ENCODE measurements at regions not wholly inside any gene's neighbourhood (a gene's known extent, or its start where the extent isn't known, plus 50 kb on each side); places are given as distances from the start of the nearest gene placed in this dataset.
"Not testable (repeated sequence)": the region's sequence is repeated elsewhere in the genome, so short reads cannot be mapped to it uniquely, and the experiment has no call there.

GRCh38 chr18:47728921-47729320, 201.5 kb downstream of the SMAD2 start:
- DNase-seq (ENCODE audit: low read depth in 2 of 2), result no peak

- DNase-seq (ENCODE audit: low read depth in 2 of 2), result no peak
These were observed 203.1 kb downstream of the SMAD2 start for GRCh38 chr18:47727409-47727808.

- no peak for DNase-seq (ENCODE audit: low read depth in 2 of 2)
These were observed 203.9 kb downstream of the SMAD2 start for GRCh38 chr18:47726550-47726949.

- DNase-seq (ENCODE audit: low read depth in 2 of 2), result no peak
These were observed 204.8 kb downstream of the SMAD2 start for GRCh38 chr18:47725656-47726055.

GRCh38 chr18:47724186-47724975, 206.1 kb downstream of the SMAD2 start:
- DNase-seq (ENCODE audit: low read depth in 2 of 2), result no peak

GRCh38 chr18:47721876-47722275, 208.6 kb downstream of the SMAD2 start:
- no peak for DNase-seq (ENCODE audit: low read depth in 2 of 2)

GRCh38 chr18:47720741-47721140, 209.7 kb downstream of the SMAD2 start:
- DNase-seq (ENCODE audit: low read depth in 2 of 2), result no peak

GRCh38 chr18:47719096-47719780, 211.2 kb downstream of the SMAD2 start:
- DNase-seq (ENCODE audit: low read depth in 2 of 2), result no peak

- DNase-seq (ENCODE audit: low read depth in 2 of 2), result no peak
These were observed 211.8 kb downstream of the SMAD2 start for GRCh38 chr18:47718646-47719045.

- DNase-seq (ENCODE audit: low read depth in 2 of 2), result no peak
These were observed 213.2 kb downstream of the SMAD2 start for GRCh38 chr18:47717257-47717656.

GRCh38 chr18:47716632-47717185, 213.8 kb downstream of the SMAD2 start:
- DNase-seq (ENCODE audit: low read depth in 2 of 2), result no peak

- DNase-seq (ENCODE audit: low read depth in 2 of 2), result no peak
These were observed 220.0 kb downstream of the SMAD2 start for GRCh38 chr18:47710451-47710850.

GRCh38 chr18:47709556-47709955, 220.9 kb downstream of the SMAD2 start:
- DNase-seq (ENCODE audit: low read depth in 2 of 2), result no peak

- DNase-seq (ENCODE audit: low read depth in 2 of 2), result no peak
These were observed 222.3 kb downstream of the SMAD2 start for GRCh38 chr18:47708206-47708605.

GRCh38 chr18:47701134-47701533, 229.3 kb downstream of the SMAD2 start:
- no peak for DNase-seq (ENCODE audit: low read depth in 2 of 2)

- DNase-seq (ENCODE audit: low read depth in 2 of 2), result no peak
These were observed 233.6 kb downstream of the SMAD2 start for GRCh38 chr18:47696870-47697269.

- DNase-seq (ENCODE audit: low read depth in 2 of 2), result no peak
These were observed 238.8 kb downstream of the SMAD2 start for GRCh38 chr18:47691611-47692010.

- not testable (repeated sequence) for DNase-seq (ENCODE audit: low read depth in 2 of 2)
These were observed 239.7 kb downstream of the SMAD2 start for GRCh38 chr18:47690778-47691177.

GRCh38 chr18:47689371-47689770, 241.1 kb downstream of the SMAD2 start:
- no peak for DNase-seq (ENCODE audit: low read depth in 2 of 2)

GRCh38 chr18:47686806-47687205, 243.7 kb downstream of the SMAD2 start:
- no peak for DNase-seq (ENCODE audit: low read depth in 2 of 2)

GRCh38 chr18:47683774-47684173, 246.7 kb downstream of the SMAD2 start:
- DNase-seq (ENCODE audit: low read depth in 2 of 2), result no peak

- DNase-seq (ENCODE audit: low read depth in 2 of 2), result no peak
These were observed 247.6 kb downstream of the SMAD2 start for GRCh38 chr18:47682876-47683275.

GRCh38 chr18:47680488-47680887, 250.0 kb downstream of the SMAD2 start:
- no peak for DNase-seq (ENCODE audit: low read depth in 2 of 2)
